ENCODE measurements at regions not wholly inside any gene's neighbourhood (a gene's known extent, or its start where the extent isn't known, plus 50 kb on each side); places are given as distances from the start of the nearest gene placed in this dataset.

DNA sequence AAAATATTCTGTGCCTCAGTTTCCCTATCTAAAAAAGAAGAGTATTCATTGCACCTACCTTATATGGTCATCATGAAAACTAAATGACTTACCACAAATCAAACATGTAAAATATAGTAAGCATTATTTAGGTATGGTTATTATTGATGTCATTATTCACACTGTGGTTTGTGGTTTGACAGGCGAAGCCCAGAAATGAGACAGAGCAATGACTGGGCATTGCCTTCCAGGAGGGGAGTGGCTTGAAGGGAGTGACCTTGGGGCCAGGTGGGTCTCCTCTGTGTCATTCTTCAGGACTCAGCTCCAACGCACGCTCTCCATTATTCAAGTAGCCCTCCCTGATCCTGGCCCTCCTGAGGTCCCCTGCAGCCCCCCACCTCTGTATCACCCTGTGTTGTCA, 133.7 kb downstream of the DMRTA2 start:
- DNase-seq: no peak

DNA sequence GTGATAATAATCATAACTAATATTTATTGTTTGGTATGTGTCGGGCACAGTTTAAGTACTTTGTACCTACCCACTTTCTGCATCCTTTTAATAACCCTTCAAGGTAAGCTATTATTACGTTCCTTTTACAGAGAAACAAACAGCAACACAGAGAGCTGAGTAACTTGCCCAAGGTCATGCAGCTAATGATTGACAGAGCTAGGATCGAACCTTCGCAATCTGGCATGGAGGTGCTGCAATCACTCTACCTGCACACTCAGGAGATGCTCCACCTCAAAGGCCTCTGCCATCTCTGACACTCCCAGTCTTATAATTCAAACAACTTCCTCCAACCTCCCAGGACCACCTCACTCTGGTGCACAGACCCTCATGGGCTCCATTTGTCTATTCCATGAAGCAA, 137.2 kb downstream of the DMRTA2 start:
- no peak for DNase-seq

DNA sequence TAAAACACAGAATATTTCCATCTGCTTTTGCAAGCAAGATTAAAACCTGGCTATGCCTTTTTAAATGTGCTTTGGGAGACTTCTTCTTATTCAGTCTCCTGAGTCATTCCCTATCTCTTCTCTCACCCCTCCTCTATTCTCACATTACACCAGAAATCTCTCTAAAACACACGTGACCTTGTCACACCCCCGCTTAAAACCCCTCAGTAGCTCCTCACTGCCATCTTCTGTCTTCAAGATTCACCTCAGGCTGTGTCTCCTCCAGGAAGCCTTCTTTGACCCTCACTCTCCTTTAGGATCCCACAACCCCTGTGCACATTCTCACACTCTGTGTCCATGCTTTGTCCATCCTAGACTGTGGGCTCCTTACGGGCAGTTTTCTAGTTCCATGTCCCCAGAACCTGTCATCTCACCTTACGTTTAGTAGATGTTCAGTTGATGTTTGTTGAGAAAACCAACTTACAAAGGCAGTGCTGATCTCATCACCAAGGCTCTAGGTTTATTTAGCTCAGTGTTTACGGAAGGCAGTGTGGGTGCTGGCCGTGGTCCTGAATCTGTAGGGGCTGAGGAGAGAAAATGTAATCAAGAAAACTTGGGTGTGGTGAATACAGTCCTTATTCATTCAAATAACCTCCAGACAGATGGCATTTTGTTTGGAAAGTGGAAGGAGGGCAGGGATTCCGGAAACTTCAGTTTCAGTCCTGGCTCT, 143.5 kb downstream of the DMRTA2 start:
- DNase-seq: peak; percentile 35

DNA sequence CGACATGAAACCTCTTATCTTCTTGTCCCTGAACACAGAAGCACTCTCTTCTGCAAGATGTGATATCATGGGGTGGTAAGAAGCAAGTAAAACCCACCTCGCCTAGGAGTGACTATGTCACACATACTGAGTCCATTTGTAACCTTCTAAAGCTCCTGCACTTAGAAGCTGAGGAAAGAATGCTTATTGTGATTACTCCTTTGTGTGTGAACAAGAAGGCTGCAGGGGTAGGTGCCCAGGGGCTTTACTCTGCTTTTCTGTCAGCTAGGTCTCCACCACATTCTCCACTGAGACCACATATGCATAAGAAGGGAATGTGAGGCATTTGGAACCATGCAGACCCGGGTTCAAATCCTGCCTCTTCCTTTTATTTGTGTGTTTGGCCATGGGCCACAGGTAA, 144.3 kb downstream of the DMRTA2 start:
- no peak for DNase-seq

DNA sequence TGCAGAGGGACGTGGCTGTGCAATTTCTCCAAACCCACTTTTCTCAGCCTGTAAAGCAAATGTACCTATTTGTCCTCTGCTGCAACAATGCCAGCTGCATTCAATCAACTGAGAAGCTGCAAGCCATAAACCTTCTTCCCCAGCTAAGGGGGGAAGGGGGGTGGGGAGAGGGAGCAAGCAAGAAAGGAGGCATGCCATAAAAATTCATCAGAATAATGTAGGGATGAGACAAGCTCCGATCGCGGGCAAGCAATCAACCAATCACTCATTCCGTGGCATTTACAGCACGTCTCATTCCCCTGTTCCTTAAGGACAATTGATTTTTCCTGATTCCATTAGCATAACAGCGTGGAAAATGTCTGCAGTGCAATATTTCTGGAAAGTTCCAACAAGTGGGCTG, 144.8 kb downstream of the DMRTA2 start:
- DNase-seq: no peak

DNA sequence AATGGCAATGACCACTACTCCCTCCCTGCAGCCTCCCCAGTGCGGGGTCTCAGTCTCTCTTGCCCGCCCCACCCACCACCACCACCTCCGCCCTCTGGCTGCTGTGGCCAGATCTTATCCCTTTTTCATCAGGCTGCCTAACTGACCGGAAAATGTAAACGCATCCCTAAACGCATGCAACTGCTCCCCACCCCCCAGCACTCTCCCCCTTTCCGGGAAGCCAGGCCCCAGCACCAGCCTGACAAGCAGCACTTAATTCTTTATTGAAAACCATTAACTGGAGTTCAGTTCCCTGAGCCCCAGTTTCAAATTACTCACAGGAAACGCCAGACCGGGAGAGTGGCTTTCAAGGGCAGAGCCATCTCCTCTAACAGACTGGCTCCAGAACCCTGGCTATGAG, 147.7 kb downstream of the DMRTA2 start:
- DNase-seq: no peak

DNA sequence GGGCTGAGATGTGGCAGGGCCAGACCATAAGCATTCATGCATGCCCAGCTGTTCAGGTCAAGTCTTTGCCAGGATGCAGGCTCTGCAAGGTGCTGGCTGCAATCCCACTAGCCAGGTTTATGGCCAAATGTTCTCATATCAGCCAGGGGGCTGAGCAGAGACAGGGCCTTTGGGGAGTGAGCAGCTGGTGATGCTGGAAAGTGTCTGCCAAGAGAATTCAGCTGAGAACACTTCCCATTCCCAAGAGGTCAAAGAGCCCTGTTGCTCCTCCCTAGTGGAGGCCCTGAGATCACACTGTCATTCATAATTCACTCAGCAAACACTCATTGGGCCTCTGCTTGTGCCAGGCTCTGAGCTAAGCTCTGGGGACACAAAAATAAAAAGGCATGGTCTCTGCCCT, 150.3 kb downstream of the DMRTA2 start:
- DNase-seq: peak; percentile 55

DNA sequence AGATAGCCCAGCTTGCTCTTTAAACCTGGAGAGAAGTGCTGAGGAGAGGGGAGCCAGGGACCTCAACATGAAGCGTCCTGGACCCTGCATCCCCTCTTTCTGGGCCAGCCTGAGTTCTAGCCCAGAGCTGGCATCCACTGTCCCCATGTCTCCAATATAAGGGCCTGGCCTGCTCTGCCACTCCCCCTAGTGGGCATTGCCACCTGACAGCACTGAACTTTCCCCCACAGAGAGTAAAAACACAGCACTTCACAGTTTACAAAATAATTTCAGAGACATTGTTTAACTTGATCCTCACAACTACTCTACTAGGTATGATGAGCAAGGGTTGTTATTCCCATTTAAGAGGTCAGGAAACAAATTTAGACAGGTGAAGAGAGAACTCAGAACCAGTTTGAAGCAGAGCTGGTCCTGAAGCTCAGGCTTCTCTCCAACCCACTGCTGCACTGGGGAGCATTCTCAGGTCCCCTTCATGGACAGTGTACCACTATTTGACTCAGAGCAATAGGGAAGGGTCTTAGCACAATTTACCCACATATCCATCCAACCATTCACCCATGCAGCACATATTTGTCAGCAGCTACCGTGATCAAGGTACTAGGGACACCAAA, 151.2 kb downstream of the DMRTA2 start:
- no peak for DNase-seq

DNA sequence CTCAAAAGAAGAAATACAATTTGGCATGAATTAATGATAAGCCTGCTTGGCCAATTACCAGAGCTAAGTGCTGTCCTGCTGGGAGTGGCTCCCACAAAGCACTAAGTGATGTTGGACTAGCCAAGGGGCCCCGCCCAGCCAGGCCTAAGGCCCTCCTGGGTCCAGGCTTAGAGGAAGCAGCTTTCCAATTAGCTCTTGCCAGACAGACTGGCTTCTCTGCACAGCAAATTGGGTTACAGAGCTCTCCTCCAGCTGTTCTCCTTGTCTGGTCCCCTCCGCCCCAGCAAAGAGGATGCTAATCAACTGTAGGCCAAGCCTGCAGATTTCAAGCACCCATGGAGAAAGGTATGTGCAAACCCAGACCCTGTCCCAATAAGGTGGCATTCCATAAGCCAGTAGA, 151.9 kb downstream of the DMRTA2 start:
- DNase-seq: peak; percentile 15

DNA sequence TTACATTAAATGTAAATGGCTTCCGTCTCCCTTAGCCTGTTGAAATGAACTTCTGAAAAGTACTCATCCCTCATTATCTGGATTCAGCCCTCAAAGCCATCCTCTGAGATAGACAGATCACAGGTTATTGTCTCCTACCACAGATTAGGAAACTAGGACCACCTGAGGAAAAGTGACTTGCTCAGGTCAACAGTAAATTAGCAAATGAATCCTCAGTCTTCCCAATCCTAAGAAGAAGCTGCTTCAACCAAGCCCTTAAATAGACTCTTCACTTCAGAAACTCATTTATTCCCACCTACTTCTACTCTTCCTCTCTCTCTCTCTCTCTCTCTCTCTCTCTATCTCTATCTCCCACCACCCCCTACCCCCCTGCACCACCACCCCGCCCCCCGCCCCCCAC, 152.3 kb downstream of the DMRTA2 start:
- no peak for DNase-seq

DNA sequence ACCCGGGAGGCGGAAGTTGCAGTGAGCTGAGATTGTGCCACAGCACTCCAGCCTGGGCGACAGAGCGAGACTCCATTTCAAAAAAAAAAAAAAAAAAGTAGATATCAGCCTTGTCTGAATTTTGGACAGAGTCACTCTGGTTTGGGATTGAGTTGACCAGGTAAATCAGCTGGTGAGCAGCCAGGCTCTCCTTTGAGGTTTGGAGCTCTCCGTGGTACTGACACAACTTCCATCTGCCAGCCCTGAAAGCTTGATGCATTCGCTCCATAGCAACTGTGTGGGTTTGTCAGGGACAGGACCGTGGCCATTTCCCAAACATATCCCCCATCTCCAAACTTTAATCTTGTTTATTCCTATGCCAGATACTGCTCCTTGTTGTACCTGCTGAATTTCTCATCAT, 155.2 kb downstream of the DMRTA2 start:
- no peak for DNase-seq

DNA sequence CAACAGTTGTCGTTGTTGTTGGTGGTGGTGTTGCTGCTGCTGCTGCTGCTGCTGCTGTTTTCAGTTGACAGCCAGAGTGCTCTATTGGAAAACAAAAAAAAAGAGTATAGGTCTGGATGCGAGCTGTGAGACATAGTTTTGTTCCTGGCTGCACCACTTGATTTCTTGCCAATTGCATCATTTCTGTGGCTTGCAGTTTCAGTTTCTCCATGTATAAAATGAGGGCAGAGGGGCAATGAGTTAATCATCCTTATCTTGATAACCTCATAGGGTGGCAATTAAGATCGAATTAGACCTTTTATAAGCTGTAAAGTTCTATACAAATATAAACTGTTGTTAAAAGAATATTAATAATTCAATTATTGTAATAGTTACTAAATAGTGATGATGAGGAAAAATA, 156.7 kb downstream of the DMRTA2 start:
- no peak for DNase-seq

DNA sequence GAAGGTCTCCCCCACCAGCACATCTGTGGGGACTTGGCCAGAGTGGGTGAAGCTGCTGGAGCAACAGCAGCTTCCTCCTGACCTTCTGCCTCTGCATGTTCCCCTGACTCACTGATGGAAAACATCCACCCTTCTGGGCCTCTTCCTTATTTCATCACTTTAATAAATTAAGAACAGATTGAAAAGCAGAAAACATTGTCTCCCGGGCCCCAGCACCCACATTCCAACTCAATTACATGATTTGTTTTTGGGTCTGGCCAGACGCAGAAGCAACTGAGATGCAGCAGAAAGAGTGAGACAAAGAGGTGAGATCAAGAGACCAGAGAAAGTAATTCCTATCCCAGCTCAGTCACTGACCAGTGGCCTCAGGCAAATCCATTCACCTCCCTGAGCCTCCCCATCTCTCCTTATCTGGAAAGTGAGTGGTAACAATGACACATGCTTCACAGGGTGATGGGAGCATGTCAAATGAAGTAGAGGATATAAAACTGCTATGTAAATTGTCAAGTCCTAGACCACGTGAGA, 157.1 kb downstream of the ELAVL4 start:
- DNase-seq: no peak

DNA sequence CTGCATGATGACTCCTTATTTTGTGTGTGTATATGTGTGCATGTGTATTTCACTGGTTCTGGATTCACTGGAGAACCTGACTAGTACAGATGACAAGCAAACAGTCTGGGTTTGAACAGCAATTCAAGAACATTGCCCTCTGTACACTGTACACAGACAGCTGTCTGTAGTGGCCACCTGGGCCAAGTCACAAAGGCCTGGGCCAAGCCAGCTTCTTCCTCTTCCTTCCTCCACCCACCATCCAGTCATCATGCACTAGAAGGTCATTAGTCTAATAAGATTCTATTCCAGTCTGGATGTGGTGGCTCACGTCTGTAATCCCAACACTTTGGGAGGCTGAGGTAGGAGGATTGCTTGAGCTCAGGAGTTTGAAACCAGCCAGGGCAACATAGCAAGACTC, 155.9 kb downstream of the ELAVL4 start:
- DNase-seq: no peak

DNA sequence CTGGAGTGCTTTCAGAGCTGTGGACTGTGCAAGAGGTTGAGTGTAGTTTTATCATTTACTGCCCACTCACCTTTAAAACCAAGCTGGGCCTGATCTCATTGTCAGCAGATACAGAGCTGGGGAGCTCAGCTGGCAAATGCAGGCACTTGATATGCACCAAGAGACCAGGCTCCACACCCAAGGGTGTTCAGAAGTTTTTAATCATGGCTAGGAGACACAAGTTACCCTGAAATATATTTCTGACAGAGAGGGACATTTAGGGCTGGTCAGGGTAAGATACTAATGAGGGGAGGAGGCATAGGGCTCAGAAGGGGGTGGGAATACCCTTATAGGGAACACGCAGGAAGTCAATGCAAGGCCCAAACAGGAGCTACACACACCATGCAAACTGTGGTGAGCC, 153.7 kb downstream of the ELAVL4 start:
- DNase-seq: no peak

DNA sequence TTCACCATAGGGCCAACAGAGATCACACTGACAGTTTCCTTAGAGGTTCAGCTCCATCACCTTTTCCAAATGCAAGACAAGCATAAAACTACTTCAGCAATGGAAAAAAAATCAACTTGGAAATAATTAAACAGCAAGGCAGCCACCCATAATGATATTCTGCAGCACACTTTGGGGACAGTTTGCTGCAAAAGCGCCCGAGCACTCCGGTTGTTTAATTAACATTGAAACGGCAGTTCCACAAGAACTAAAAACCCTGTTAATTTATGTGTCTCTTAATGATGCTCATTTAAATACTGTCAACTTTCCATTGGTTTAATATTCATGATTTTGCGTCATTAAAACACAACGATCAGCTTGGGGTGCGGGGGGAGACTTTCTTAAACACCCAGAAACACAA, 153.2 kb downstream of the ELAVL4 start:
- no peak for DNase-seq

DNA sequence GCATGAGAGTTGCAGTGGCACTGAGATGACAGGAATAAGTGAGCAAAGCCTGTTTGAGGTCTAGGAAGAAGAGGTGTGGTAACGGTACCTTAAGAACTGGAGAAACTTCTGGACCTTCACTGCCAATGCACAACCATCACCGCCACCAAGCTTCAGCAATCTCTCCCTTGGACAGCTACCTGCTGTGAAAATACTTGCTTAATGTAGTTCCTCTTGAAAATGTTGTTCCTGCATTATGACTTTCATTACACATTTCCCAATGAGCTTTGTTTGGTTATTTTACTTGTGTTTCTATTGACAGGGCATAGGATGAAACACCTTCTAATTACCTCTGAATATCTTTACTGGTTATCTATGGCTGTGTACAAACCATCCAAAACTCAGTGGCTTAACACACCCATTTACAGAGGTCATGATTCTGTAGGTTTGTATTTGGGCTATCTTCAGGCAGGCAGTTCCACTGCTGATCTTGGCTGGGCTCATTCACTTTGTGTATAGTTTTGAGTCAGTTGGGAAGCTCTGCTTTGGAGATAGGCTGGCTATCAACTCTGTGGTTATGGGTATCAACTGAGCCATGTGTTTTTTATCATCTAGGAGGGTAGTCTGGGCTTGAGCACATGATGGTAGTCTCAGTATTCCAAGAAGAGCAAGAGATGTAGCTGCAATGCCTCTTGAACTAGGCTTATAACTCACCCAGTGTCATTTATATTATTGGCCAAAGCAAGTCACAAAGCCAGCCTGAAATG, 149.4 kb downstream of the ELAVL4 start:
- DNase-seq: no peak

DNA sequence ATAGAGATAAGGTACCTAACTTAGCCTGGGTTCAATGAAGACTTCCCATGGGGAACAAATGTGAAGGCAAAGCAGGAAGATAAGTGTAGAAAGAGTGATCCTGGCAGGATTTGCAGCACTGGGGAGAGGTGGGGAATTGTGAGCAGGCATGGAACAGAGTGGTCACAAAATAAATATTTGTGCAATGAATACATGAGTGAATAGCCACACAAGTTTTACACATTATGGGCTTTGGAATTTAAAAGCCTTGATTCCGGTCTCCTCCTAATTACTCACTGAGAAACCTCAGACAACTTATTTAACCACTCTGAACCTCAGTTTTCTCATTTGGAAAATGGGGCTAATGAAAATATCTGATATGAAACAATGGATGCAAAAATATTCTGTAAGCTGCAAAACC, 148.3 kb downstream of the ELAVL4 start:
- no peak for DNase-seq

All from NCI-H524 treated with DMSO at 0.1 percent for 48 hours (cell line).